ENCODE measurements at regions not wholly inside any gene's neighbourhood (a gene's known extent, or its start where the extent isn't known, plus 50 kb on each side); places are given as distances from the start of the nearest gene placed in this dataset.

DNA sequence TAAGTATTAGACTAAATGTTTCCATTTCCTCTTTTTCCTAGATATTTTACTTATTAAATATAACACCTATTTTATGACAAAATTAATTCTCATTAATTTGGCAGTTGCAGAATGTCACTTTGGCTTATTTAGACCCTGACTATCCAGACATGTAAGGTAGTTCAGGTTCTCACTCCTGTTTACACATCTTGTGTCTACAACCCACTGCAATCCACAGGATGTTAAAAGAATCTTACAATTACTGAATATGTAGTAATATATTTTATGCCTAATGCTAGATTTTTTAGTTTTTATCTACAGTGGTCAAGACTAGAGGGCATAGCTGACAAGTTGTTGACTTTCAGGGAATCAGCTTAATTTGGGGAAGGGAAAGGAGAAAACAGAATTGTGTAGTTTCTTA, 346.7 kb downstream of the USP25 start:
- TF ChIP-seq POLR2A (IDR thresholded peaks at IDR 0.05; ENCODE audit: low read depth, low read length): no peak
- no peak for TF ChIP-seq POLR2AphosphoS5 (IDR thresholded peaks at IDR 0.05; ENCODE audit: low read depth, low read length)
- TF ChIP-seq TAF1 (IDR thresholded peaks at IDR 0.05; ENCODE audit: low read depth, low read length): no peak
- TF ChIP-seq PAX5 (IDR thresholded peaks at IDR 0.05; ENCODE audit: insufficient read depth, low read length, severe bottlenecking): no peak
- TF ChIP-seq SPI1 (IDR thresholded peaks at IDR 0.05; ENCODE audit: low read depth, low read length): no peak
